GM19351 (cell line): ENCODE measurements at regions not wholly inside any gene's neighbourhood (a gene's known extent, or its start where the extent isn't known, plus 50 kb on each side); places are given as distances from the start of the nearest gene placed in this dataset.

ENCODE experiments used
- ATAC-seq: cut with Tn5 transposase; IDR thresholded peaks from one replicate; pipeline ENCODE4 v1.9.1; 2021; ENCODE audit warnings: mild to moderate bottlenecking, moderate library complexity; ENCODE audit not compliant: unreplicated experiment

- no peak for ATAC-seq
These were observed 2154.9 kb downstream of the LRRC4C start for GRCh38 chr11:39304586-39304985.

GRCh38 chr11:39294648-39295047 lies 2164.8 kb downstream of the LRRC4C start:
- ATAC-seq, result no peak

- ATAC-seq, result no peak
These were observed 2171.4 kb downstream of the LRRC4C start for GRCh38 chr11:39288011-39288410.

GRCh38 chr11:39268176-39268690 lies 2191.2 kb downstream of the LRRC4C start:
- no peak for ATAC-seq

- ATAC-seq, result no peak
These were observed 2203.8 kb downstream of the LRRC4C start for GRCh38 chr11:39255648-39256047.

- ATAC-seq, result no peak
These were observed 2209.7 kb downstream of the LRRC4C start for GRCh38 chr11:39249566-39250365.

GRCh38 chr11:39247570-39248137 lies 2211.8 kb downstream of the LRRC4C start:
- ATAC-seq, result no peak

- ATAC-seq, result no peak
These were observed 2219.9 kb downstream of the LRRC4C start for GRCh38 chr11:39239553-39239952.

GRCh38 chr11:39236916-39237315 lies 2222.5 kb downstream of the LRRC4C start:
- no peak for ATAC-seq

GRCh38 chr11:39221550-39222138 lies 2237.8 kb downstream of the LRRC4C start:
- no peak for ATAC-seq

GRCh38 chr11:39220501-39221230 lies 2238.8 kb downstream of the LRRC4C start:
- ATAC-seq, result no peak

- ATAC-seq, result no peak
These were observed 2239.4 kb downstream of the LRRC4C start for GRCh38 chr11:39220069-39220468.

GRCh38 chr11:39209981-39210380 lies 2249.5 kb downstream of the LRRC4C start:
- no peak for ATAC-seq

GRCh38 chr11:39205236-39205995 lies 2254.0 kb downstream of the LRRC4C start:
- ATAC-seq, result no peak

- ATAC-seq, result no peak
These were observed 2266.8 kb downstream of the LRRC4C start for GRCh38 chr11:39192671-39193070.

- no peak for ATAC-seq
These were observed 2268.7 kb downstream of the LRRC4C start for GRCh38 chr11:39190751-39191150.

- ATAC-seq, result no peak
These were observed 2281.8 kb downstream of the LRRC4C start for GRCh38 chr11:39177678-39178077.

GRCh38 chr11:39174965-39175364 lies 2284.5 kb downstream of the LRRC4C start:
- no peak for ATAC-seq

- no peak for ATAC-seq
These were observed 2285.3 kb downstream of the LRRC4C start for GRCh38 chr11:39174196-39174595.

GRCh38 chr11:39165021-39165420 lies 2294.4 kb downstream of the LRRC4C start:
- ATAC-seq, result no peak

- no peak for ATAC-seq
These were observed 2310.2 kb downstream of the LRRC4C start for GRCh38 chr11:39149214-39149613.
